Iris pigment epithelial cell (primary cell): ENCODE measurements at regions not wholly inside any gene's neighbourhood (a gene's known extent, or its start where the extent isn't known, plus 50 kb on each side); places are given as distances from the start of the nearest gene placed in this dataset.
"Not testable (repeated sequence)": the region's sequence is repeated elsewhere in the genome, so short reads cannot be mapped to it uniquely, and the experiment has no call there.

Experiments used
- DNase-seq: peaks from one replicate; pipeline ENCODE4 v3.0.0-alpha.2; 2011; ENCODE audit warnings: low read depth

DNA sequence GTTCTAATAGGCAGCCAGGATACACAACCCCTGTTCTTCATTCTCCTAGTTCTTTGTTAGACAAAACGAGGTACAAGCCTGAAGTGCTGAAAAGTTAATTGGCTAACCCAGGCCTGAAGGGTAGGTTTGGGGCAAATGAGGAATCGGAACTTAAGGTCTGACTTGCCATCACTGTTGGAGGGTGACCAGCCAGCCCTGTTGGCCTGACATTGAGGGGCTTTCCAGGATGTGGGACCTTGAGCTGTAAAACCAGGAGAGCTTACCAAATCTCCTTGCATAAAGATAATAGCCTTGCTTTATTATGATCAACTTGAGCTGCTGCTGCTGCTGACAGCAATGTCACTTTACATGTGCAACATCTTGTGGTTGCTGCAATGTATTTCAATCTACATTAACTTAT lies 256.0 kb downstream of the VAPA start:
- no peak for DNase-seq

DNA sequence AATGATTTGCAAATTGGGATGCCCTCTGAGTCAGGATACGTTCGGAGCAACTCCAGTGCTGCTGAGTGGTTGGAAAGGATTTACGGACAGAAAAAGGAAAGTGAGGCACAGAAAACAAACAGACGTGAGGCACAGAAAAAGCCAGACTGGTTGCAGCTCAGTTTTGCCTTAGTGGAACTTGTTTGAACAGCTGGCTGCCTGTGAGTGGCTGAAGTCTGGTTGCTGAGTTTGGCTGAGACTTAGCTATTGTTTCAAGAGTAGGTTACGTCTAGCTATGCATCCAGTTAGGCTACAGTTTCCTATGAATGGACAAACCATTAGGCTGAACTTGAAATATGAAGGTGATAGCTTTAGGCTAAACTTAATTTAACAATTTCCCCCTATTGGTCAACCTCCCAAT lies 256.6 kb downstream of the VAPA start:
- DNase-seq, result no peak

DNA sequence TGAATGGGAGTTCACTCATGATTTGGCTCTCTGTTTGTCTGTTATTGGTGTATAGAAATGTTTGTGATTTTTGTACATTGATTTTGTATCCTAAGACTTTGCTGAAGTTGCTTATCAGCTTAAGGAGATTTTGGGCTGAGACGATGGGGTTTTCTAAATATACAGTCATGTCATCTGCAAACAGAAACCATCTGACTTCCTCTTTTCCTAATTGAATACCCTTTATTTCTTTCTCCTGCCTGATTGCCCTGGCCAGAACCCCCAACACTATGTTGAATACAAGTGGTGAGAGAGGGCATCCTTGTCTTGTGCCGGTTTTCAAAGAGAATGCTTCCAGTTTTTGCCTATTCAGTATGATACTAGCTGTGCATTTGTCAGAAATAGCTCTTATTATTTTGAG lies 261.5 kb downstream of the VAPA start:
- not testable (repeated sequence) for DNase-seq

DNA sequence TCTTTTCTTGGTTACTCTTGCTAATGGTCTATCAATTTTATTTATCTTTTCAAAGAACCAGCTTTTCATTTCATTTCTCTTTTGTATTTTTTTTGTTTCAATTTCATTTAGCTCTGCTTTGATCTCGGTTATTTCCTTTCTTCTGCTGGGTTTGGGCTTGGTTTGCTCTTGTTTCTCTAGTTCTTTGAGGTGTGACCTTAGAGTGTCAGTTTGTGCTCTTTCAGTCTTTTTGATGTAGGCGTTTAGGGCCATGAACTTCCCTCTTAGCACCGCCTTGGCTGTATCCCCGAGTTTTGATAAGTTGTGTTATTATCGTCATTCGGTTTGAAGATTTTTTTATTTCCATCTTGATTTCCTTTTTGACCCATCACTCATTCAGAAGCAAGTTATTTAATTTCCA lies 265.5 kb downstream of the VAPA start:
- DNase-seq, result not testable (repeated sequence)

DNA sequence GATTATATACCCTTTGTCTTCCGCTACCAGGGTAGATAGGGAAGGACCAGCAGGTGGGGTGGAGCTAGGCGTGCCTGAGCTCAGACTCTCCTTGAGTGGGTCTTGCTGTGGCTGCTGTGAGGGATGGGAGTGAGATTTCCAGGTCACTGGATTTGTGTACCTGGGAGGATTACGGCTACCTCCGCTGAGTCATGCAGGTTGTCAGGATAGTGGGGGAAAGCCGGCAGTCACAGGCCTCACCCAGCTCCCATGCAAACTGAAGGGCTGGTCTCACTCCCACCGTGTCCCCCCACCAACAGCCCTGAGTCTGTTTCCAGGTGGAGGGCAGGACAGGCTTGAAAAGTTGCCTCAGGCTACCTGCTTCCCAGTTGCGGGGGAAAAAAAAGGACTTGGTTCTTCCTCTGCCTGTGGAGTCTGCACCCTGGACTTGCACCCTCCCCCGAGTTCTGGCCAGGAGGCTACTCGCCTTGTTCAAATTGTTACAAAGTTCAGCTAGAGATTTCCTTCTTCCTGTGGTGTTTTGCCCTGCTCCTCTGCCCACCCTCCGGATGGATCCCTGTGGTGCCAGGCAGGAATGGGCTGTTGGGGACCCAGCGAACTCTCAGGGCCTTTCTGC lies 268.3 kb downstream of the VAPA start:
- no peak for DNase-seq

DNA sequence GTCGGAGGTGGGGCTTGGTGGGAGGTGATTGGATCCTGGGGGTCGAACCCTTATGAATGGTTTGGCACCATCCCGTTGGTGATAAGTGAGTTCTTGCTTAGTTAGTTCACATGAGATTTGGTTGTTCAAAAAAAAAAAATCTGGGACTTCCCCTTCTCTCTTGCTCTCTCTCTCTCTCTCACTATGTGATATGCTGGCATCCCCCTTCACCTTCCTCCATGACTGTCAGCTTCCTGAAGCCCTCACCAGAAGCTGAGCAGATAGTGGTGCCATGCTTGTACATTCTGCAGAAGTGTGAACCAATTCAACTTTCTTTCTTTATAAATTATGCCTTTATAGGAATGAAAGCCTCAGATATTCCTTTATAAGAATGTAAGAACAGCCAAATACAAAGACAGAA lies 269.7 kb upstream of the APCDD1 start:
- no peak for DNase-seq

DNA sequence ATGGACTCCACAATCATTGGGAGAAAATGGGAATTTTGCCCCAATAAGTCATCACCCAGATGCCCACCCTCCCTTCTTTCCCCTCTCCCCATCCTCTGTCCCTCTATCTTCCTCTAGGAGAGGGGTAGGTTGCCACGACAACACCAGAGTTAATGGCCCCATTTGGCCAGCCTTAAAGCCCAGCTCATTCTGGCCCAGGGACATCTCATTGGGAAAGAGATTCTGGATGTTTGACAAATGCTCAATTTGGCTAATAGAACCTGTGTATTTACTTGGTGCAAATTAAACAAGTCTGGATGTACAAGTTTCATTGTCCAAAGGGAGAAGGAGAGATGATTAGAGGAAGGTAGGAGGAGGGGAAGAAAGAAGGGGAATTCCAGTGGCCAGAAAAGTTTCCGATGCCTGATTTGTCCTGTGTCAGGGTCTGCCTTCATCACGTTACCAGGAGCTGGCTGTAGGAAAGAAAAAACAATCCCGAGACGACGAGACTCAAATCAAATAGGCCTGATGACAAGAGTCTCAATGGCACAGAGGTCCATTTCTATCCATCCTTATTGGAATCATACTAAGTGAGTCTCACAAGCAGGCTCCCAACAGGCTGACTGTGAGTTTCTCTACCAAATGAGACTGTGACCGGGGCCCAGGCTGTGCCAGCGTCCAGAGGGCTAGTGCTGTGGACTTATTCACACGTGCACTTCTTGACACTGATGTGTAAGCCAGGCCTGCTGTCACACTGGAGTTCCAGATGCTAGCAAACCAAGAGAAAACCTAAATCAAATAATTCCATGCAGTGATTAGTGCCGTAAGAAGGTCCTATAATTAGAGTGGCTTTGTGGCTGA lies 265.2 kb upstream of the APCDD1 start:
- DNase-seq, result no peak

DNA sequence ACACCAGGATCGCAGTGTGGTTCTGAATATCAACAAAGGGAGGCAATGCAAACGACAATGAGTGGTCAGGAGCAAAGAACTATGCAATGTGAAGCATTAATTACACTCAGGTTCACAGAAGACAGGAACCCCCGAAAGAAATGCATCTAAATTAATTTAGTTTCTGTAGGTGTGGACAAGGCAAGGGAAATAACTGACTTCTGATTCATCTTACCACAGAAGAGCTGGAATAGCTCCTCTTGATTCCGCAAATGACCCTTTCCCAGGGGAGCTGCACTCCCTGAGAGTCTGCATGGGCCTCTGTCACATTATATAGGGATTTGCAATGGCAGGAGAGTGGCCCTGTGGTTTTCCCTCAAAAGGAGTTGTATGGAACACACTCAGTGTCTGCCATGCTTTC lies 263.9 kb upstream of the APCDD1 start:
- DNase-seq, result no peak

DNA sequence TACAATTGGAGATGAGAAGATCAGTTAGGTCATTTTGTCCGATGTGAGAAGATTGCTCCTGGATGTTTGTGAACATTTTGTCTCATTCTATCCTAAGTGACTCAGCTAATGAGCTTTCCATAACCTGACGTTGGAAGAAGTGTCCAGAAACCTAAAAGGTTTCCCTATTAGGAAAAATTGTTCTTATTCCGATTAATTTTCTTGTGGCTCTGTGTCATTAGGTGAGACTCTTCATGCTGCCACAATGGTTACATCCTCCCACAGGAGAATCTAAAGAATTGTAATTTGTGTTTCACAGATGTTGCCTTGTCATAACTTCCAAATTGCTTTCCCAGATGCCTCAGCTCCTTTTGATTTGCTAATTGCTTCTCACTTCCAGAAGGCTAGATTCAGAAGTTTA lies 261.0 kb upstream of the APCDD1 start:
- no peak for DNase-seq

DNA sequence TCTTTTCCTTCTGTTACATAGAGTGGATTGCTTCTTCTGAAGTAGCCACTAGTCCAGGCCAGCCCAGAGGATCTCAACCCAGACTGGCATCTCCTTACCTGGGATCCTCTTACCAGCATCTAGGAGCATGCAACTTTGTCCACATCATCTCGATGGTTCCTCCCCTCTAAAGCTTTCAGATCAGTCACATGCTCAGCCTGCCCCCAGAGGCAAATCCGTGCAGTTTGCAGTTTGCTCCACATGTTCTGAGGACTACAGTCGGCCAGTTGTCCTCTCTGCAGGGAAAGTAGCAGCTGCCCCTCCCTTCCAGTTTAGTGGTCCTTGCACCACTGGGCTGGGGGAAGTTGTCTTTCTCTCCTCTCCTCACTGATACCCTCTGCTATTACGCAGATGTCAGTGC lies 259.8 kb upstream of the APCDD1 start:
- DNase-seq, result no peak

DNA sequence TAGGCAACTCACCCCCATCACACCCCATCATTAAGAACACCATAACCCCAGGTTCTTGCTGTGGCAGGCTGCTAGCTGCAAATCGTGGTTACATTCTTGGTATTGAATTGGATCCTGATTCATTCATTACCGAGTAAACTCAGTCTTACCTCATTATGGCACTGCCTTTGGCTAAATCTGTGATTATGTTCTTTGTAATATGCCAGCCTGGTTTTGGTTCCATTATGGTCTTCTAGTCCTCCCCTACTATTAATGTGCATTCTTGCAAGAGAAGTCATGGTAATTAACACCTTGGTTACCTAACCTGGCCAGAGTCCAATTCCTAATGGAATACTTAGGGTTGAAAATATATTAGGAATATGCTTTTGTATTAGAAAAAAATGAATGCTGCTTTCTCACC lies 258.9 kb upstream of the APCDD1 start:
- DNase-seq, result no peak

DNA sequence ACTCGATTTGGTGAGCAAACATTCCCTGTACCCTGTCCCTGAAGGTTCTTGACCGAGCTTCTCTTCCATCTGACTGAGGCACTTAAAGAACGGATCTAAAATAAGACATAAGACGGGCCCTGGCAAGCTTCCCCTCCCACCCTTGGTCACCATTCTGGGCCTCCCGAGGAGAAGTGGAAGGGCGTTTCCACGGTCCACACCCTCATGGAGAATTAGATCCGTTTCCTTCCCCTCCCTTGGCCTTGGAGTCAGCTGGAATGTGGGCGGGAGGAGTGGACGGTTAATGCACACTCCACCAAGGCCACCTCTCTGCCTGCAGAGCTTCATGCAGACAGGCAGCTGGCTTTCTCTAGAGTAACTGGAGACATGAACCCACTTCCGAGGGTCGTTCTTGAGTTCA lies 257.3 kb upstream of the APCDD1 start:
- DNase-seq, result no peak

DNA sequence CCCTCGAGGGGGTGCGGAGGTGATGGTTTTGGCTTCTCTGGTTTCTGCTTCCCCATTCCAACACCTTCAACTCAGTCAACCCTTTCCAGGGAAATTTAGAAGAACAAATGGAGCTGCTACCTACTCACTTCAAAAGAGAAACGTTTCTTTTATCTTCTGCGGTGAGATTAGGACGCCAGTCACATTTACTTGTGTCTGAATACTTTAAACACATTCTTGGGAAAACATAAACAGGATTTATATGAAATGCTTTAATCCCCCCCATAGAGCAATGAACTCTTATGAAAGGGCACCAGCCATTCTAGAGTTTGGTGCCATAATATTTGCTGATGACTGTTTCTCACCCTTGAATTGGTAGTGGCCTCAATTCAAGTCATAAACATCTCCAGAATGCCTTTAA lies 253.2 kb upstream of the APCDD1 start:
- no peak for DNase-seq

DNA sequence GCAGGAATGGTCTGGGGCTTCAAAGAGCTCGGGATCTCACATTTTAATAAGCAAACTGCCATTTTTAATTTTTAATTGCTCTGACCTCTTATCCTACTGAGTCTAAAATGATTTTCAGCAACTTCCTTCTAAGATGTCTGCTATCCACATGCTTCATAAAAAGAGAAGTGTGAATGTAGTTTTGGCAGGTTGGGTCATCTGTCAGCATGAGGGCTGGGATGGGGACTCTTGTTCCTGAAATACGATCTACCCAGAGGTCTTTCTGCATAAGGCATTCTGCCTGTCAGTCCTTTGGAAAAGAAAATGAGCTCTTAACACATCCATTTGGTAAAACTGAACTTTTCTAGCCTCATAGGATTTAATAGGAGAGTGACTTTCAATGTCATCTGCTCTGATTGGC lies 252.8 kb upstream of the APCDD1 start:
- DNase-seq, result no peak

DNA sequence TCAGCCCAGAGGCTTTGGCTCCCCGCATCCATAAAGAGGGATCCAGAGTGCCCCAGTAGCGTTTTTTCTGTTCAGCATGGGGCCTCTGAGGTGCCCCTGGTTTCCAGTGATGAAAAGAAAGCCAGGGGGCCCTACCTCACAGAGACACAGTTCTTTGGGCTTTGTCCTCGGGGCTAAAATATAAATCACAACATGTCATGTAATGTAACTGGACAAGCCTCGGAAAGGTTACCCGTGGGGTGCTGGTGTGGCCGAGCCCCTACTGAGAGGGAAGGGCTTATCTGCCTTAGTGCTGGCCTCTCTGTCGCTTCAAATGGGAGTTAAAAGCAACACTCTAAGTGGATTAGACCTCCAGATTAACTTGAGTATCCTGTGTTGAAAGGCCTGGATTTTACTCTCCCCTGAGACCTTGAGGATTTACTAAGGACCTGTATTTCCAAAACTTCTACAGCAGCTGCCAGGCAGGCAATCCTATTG lies 251.6 kb upstream of the APCDD1 start:
- DNase-seq, result no peak

DNA sequence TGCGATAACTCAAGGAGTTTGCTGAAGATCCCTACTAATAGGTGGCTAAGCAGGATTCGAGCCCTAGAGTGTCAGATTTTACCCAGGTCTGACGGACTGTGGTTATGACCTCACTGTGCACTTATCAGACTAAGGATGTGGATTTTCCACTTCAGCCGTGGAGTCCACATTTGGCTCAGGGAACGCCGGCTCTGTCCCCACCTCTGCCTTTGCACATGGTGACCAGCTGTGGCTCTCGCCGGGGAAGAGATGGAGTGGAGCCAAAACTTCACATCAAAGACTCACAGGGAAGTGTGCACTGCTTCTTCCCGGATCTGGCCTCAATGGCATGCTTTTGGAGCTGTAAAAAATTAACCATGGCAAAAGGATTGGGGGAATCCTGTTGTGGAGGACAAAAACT lies 249.3 kb upstream of the APCDD1 start:
- no peak for DNase-seq

DNA sequence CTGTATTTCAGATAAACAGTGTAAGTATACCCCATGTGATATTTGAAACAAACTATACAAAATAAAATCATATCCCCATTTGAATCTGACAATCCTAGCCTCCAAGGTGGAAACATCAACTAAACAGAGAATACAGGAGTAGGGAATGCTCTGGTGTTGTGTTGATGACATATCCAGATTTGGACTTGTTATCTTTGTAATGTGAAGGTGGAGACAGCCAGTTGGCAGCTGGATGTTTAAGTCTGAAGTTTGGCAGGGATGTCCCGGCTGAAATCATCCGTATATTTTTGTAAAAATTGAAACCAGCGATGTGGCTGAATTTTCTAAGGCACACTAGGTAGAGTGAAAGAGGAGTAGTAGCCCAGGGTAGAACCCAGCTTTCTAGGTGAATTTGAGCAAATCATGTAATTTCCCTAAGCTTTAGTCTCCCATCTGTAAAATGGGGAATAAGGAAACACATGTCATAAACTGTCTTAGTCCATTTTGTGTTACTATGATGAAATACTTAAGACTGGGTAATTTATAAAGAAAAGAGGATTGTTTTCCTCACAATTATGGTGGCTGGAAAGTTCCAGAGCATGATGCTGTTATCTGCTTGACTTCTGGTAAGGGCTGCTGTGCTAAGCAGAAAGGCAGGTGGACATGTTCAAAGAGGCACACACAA lies 246.6 kb upstream of the APCDD1 start:
- no peak for DNase-seq

DNA sequence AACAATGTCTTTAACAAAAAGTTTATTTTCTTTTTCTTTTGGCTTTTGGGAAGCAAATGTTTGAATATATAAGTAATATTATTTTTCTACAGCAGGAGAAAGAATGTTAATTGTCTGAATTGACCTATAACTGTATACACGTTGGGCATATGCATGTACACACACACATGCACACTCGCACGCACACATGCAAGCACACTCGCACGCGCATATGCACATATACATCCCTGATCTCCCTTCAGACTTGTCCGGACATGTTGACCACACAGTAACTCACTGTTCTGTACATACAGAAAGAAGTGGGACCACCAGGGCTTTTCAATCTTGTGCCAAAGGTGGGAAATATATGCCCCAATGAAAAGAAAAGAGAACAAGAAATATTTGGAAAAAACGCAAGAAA lies 245.1 kb upstream of the APCDD1 start:
- DNase-seq, result no peak

DNA sequence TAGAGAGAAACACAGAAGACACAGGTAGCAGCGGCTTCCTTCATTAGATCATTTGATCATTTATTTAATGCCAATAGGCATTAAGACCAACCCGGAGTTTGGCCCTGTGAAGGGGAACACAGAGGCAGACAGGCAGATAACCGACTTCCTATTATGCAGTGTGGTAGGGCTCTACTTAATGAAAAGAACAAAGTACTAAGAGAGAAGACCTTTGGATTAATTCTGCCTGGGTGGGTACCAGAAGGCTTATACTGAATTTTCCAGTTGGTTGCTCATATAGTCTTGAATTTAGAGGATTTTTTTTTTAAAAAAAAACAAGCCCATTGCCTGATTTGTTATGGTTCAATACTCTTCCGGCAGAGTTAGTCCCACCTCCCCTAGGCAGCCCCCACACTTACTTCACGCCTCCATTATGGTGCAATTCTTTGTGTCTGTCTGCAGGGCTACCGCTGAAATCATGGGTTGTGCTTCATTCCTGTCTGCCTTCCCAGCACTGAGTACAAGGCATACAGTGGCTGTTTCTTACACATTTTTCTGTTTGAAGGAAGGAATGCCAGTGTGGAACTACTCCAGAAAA lies 244.3 kb upstream of the APCDD1 start:
- DNase-seq, result no peak

DNA sequence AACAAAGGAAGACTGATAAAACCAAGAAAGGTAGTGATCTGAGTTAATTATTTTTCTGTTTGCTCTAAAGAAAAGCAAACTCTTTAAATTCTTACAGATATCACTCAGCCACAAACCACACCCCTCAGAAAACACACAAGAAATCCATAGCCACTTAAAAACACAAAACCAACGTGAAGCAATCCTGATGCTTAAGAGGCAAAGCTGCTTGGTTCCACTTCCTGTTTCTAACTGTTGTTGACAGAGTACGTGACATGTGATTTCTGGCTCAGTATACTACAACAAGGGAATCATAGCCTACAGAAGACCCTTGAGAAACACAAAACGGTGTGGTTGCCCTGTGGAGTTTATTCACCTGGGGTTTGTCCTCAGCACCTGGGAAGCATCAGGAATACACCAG lies 240.9 kb upstream of the APCDD1 start:
- peak; percentile 45 for DNase-seq

DNA sequence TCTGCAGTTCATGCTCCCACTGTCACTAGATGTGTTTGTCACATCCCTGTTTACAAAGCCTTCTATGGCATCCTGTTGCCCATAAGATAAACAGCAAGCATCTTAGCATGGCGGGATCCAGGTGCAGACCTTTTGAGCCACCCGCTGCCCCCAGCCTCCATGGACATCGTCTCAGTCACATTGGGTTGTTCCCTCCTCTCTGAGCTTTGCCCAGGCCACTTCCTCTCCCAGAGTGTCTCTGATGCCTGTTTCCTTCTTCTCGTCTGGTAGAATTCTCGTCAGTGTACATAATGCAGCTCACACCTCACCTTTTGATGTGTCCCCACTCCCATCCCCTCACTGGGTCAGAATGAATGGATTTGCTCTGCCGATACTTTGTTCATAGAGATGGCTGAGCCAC lies 239.0 kb upstream of the APCDD1 start:
- no peak for DNase-seq

DNA sequence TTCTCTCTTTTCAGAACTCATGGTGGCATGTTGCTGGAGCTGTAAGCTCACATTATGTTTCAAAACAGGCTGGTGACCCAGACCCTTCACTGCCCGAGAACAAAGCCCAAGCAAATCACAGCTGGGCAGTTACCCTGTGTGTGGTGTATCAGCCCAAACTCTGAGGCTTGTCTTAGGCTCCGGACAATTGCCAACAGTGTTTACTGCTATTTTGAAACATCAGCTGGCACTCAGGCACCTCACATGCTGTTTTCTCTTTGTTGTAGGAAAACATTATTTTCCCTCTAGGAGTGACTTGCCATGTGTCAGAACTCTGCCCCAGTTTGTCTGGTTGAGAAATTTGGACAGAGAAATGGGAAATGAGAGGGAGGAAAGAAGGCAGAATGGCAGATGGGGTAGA lies 237.6 kb upstream of the APCDD1 start:
- DNase-seq, result no peak

DNA sequence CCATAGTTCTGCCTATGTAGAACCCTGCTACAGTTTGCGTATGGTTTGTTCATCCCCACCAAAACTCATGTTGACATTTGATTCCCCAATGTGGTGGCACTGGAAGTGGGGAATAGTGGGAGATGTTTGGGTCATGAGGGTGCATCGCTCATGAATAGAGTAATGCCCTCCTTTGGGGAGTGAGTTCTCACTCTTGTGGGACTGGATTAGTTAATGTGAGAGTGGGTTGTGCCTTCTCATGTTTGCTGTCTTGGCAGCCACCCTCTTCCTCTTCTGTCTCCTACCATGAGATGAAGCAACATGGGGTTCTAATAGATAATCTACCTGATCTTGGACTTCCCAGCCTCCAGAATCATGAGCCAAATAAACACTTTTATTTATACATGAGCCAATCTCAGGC lies 237.2 kb upstream of the APCDD1 start:
- DNase-seq, result no peak
